K562 (cell line): ENCODE measurements at regions not wholly inside any gene's neighbourhood (a gene's known extent, or its start where the extent isn't known, plus 50 kb on each side); places are given as distances from the start of the nearest gene placed in this dataset.

Experiments
- ATAC-seq: fragments of 200-7000 bp; cut with Tn5 transposase; 3 replicates; pipeline ENCODE4 v1.9.1; 2020; ENCODE audit warnings: moderate library complexity
- BruUV-seq: library from RNA; stranded (reverse); fragments of 400-500 nt; replicated peaks from 2 replicates; lab custom pipeline; 2021; lab: Mats Ljungman, UMichigan
- CTCF ChIA-PET: fragments of 300-600 bp; formaldehyde crosslinking; extraction: SDS; loops from one replicate; lab custom pipeline; 2021; ENCODE audit warnings: low intra/inter-chr PET ratio; lab: Yijun Ruan, JAX
- POLR2A ChIA-PET: fragments of 300-600, 350-650 bp; sonication (Branson Sonifier 250); formaldehyde crosslinking; extraction: SDS; loops from one replicate; lab custom pipeline; 2021; ENCODE audit warnings: antibody characterized with exemption, inconsistent platforms; lab: Yijun Ruan, JAX
- DNase-seq, 4 experiments: peaks; one replicate each; pipeline versions ENCODE4 v3.0.0 to v3.0.0-alpha.2; 2011 to 2018; ENCODE audit warnings: low spot score in 3 of 4, mixed read lengths in 3 of 4; ENCODE audit errors: extremely low read depth in 1 of 4
- FAIRE-seq: peaks from 2 replicates; lab custom pipeline; 2011; peaks lifted over from hg19 to GRCh38; lab: Jason Lieb, UNC
- H2AFZ ChIP-seq: 2 replicates; pipeline ENCODE4 v1.6.0; 2011; ENCODE audit warnings: low read depth, low read length, control low read depth, inconsistent platforms
- H3K27ac ChIP-seq: fragments of 200-600 bp; 3 replicates; pipeline ENCODE4 v1.8.0; 2011; ENCODE audit warnings: low read depth, mild to moderate bottlenecking, control low read depth, inconsistent platforms, low read length, moderate library complexity, mixed read lengths; ENCODE audit errors: extremely low read depth
- H3K27me3 ChIP-seq, 2 experiments: fragments of 300-600 bp in 1 of 2; 2 replicates in 1 of 2; 3 replicates in 1 of 2; pipeline versions ENCODE4 v1.6.0 to v1.8.0; 2011; ENCODE audit warnings: inconsistent platforms in 2 of 2, low read length in 2 of 2, mild to moderate bottlenecking in 1 of 2, mixed read lengths in 1 of 2, moderate library complexity in 1 of 2; ENCODE audit not compliant: control insufficient read depth in 2 of 2, insufficient read depth in 2 of 2
- H3K36me3 ChIP-seq: fragments of 300-600 bp; 3 replicates; pipeline ENCODE4 v1.8.0; 2011; ENCODE audit warnings: mild to moderate bottlenecking, low read length, inconsistent platforms; ENCODE audit not compliant: control insufficient read depth, insufficient read depth
- H3K4me1 ChIP-seq, 2 experiments: fragments of 200-600 bp in 1 of 2; replicated peaks in 1 of 2; 2 replicates in 1 of 2; 3 replicates in 1 of 2; pipeline versions ENCODE4 v1.5.1 to v1.8.0; 2011; ENCODE audit warnings: inconsistent platforms in 2 of 2, low read length in 2 of 2, mild to moderate bottlenecking in 1 of 2, mixed read lengths in 1 of 2, moderate library complexity in 1 of 2; ENCODE audit not compliant: control insufficient read depth in 2 of 2, insufficient read depth in 2 of 2
- H3K4me2 ChIP-seq: 2 replicates; pipeline ENCODE4 v1.6.1; 2011; ENCODE audit warnings: low read length, control low read depth, inconsistent platforms, mixed read lengths; ENCODE audit not compliant: insufficient read depth
- H3K4me3 ChIP-seq: fragments of 200-600 bp; sonication (generic), shearing (Covaris generic); 2 replicates; pipeline ENCODE4 v1.5.1; 2016; ENCODE audit warnings: control low read depth, inconsistent platforms
- H3K79me2 ChIP-seq: fragments of 200-600 bp; 3 replicates; pipeline ENCODE4 v1.8.0; 2011; ENCODE audit warnings: low read length, inconsistent platforms; ENCODE audit not compliant: control insufficient read depth, insufficient read depth
- H3K9ac ChIP-seq, 2 experiments: 2 replicates each; pipeline versions ENCODE4 v1.6.0 to v1.6.1; 2011; ENCODE audit warnings: low read depth in 2 of 2, low read length in 2 of 2, control low read depth in 1 of 2, inconsistent platforms in 1 of 2, mild to moderate bottlenecking in 1 of 2, mixed read lengths in 1 of 2; ENCODE audit not compliant: insufficient read depth in 1 of 2
- H3K9me1 ChIP-seq: one replicate; pipeline ENCODE4 v1.6.0; 2011; ENCODE audit warnings: inconsistent platforms, mild to moderate bottlenecking, low read length, moderate library complexity; ENCODE audit not compliant: control insufficient read depth, insufficient read depth
- H3K9me3 ChIP-seq: replicated peaks from 2 replicates; pipeline ENCODE4 v1.5.1; 2011; ENCODE audit warnings: low read depth, low read length, inconsistent platforms; ENCODE audit not compliant: control insufficient read depth, insufficient read depth
- H4K20me1 ChIP-seq: replicated peaks from 2 replicates; pipeline ENCODE4 v1.6.1; 2011; ENCODE audit warnings: low read length, inconsistent platforms, mixed read lengths; ENCODE audit not compliant: control insufficient read depth, insufficient read depth
- CBX2 ChIP-seq: fragments of 200-600 bp; sonication (generic); IDR thresholded peaks from one replicate; pipeline ENCODE4 v1.6.1; 2012; ENCODE audit warnings: mild to moderate bottlenecking, low read length, inconsistent platforms; ENCODE audit not compliant: insufficient read depth, poor library complexity, severe bottlenecking
- DDX20 ChIP-seq: fragments of 450-650 bp; IDR thresholded peaks from 2 replicates; pipeline ENCODE4 v1.6.1; 2016; ENCODE audit warnings: missing genetic modification characterization, low read depth, mild to moderate bottlenecking, missing compliant biosample characterization, moderate library complexity
- HNRNPL ChIP-seq: fragments of 200-400 bp; formaldehyde crosslinking; IDR thresholded peaks from 2 replicates; pipeline ENCODE4 v1.6.1; 2017; ENCODE audit warnings: low read depth, mild to moderate bottlenecking, low read length
- MNT ChIP-seq, 2 experiments: fragments of 450-650 bp; conservative IDR thresholded peaks; 2 replicates each; pipeline ENCODE4 v1.6.1; 2017; ENCODE audit warnings: mild to moderate bottlenecking in 2 of 2, moderate library complexity in 2 of 2
- MTA3 ChIP-seq: fragments of 450-650 bp; formaldehyde crosslinking; IDR thresholded peaks from 2 replicates; pipeline ENCODE4 v1.6.1; 2017; ENCODE audit warnings: mild to moderate bottlenecking, borderline replicate concordance
- PRMT5 ChIP-seq: sonication (generic); formaldehyde crosslinking; IDR thresholded peaks from 2 replicates; pipeline ENCODE4 v1.5.0; 2020; ENCODE audit warnings: missing genetic modification reagents
- SIX5 ChIP-seq, 2 experiments: IDR thresholded peaks; 2 replicates each; pipeline ENCODE4 v1.6.1; 2011; ENCODE audit warnings: low read length in 2 of 2, borderline replicate concordance in 1 of 2, low read depth in 1 of 2, mild to moderate bottlenecking in 1 of 2, moderate library complexity in 1 of 2; ENCODE audit not compliant: insufficient read depth in 1 of 2
- SREBF1 ChIP-seq: fragments of 150-350 bp; IDR thresholded peaks from 2 replicates; pipeline ENCODE4 v1.6.1; 2014; ENCODE audit warnings: antibody characterized with exemption, low read depth, low read length, borderline replicate concordance
- WHSC1 ChIP-seq: IDR thresholded peaks from one replicate; pipeline ENCODE4 v1.6.1; 2012; ENCODE audit warnings: low read length, control low read depth, inconsistent platforms
- ZEB2 ChIP-seq: fragments of 450-650 bp; IDR thresholded peaks from 2 replicates; pipeline ENCODE4 v1.6.1; 2016
- ZNF316 ChIP-seq: fragments of 450-650 bp; IDR thresholded peaks from 2 replicates; pipeline ENCODE4 v1.6.1; 2016
- ZNF695 ChIP-seq: fragments of 450-650 bp; formaldehyde crosslinking; IDR thresholded peaks from 2 replicates; pipeline ENCODE4 v1.4.0; 2020; ENCODE audit warnings: mild to moderate bottlenecking, moderate library complexity
- WGBS: fragments of 100-300 bp; shearing (Covaris generic); methylation state at CpG from one replicate; pipeline ENCODE4 v1.1.6; 2016; ENCODE audit warnings: low coverage, mixed read lengths; ENCODE audit not compliant: insufficient coverage; ENCODE audit errors: missing lambda C conversion rate; 5-methylcytosine and 5-hydroxymethylcytosine counted together
- in situ Hi-C: fragments of 300-500 bp; cut with MboI; formaldehyde crosslinking; loops from 4 replicates; pipeline ENCODE4 v1.15.0; 2018; ENCODE audit warnings: inconsistent platforms, mixed read lengths
- intact Hi-C: fragments of 100-400 bp; cut with micrococcal nuclease; formaldehyde crosslinking; loops from 2 replicates; pipeline ENCODE4 v1.14.2; 2022
- TF ChIP-seq, protein P1 (sequence below): fragments of 250-450 bp; sonication (Bioruptor Pico); IDR thresholded peaks from 2 replicates; pipeline ENCODE4 v1.8.0; 2022; ENCODE audit warnings: moderate library complexity, mild to moderate bottlenecking, inconsistent platforms
- TF ChIP-seq, protein P2 (sequence below): fragments of 250-450 bp; sonication (Bioruptor Pico); IDR thresholded peaks from 2 replicates; pipeline ENCODE4 v1.5.0; 2021; ENCODE audit warnings: mild to moderate bottlenecking, moderate library complexity
- TF ChIP-seq, protein P3 (sequence below): fragments of 450-650 bp; formaldehyde crosslinking; IDR thresholded peaks from 2 replicates; pipeline ENCODE4 v1.4.0; 2020; ENCODE audit warnings: mild to moderate bottlenecking, moderate library complexity

- TF ChIP-seq, protein P1, sequence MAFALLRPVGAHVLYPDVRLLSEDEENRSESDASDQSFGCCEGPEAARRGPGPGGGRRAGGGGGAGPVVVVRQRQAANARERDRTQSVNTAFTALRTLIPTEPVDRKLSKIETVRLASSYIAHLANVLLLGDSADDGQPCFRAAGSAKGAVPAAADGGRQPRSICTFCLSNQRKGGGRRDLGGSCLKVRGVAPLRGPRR, result no peak
- TF ChIP-seq HNRNPL (no peak), MNT (conservative IDR thresholded peaks at IDR 0.05) (no peak), ZNF695 (CRISPR knock-in tag) (no peak), SIX5 (IDR thresholded peaks at IDR 0.05; ENCODE audit: borderline replicate concordance in 1 of 2, insufficient read depth in 1 of 2, low read depth in 1 of 2, low read length in 2 of 2) (no peak), MTA3 (no peak)
These were observed 479.8 kb downstream of the BCKDHB start (continued) for GRCh38 chr6:80586242-80586641.

DNA sequence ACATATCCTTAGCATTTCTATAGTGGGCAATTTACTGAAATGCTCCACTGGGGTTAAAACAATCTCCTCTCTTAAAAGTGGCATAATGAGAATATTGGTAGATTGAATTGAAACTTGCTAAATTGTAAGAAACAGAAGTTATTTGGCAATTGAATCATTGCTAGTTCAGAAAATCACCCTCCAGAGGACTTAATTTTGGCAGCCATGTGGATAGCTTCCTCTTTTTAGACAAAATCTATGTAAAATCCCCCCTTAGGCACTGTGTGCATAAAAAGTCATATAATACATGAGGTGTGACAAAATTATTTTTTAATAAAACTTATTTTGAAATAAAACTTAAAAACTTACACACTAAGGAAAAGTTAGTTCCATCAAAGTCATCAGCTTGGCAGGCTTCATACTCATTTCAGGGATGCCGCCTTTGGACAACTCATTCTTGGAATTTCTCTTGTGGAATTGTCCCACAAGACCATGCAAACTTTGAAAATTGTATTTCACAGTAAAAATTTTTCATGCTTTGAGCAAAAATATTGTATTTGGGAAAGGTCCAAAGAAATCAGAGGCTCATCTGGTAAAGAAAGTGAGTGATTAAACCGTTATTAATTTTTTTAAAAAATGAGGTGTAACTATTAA is 473.0 kb downstream of the BCKDHB start:
- no peak for FAIRE-seq
- DNase-seq, result no peak
- intact Hi-C loops (no loop called here), in situ Hi-C loops (no loop called here)
- Histone ChIP-seq H3K4me2 (no peak overlapping the region), H3K27ac (no peak overlapping the region), H3K27me3 (no peaks in the 10 kb centered on the region), H4K20me1 (no peaks in the 10 kb centered on the region), H3K9me1 (no peaks in the 10 kb centered on the region), H3K9ac (no peak overlapping the region), H3K4me1 (no peaks in the 10 kb centered on the region), H3K36me3 (no peaks in the 10 kb centered on the region), H3K9me3 (no peaks in the 10 kb centered on the region), H2AFZ (no peak overlapping the region), H3K4me3 (no peak overlapping the region), H3K79me2 (no peaks in the 10 kb centered on the region)
- BruUV-seq, result no TSS peak
- CTCF ChIA-PET, result no interaction called here
- no peak for ATAC-seq
- WGBS, result 0% methylated on average over 2 of the region's 2 CpGs
- POLR2A ChIA-PET, result no interaction called here
- TF ChIP-seq WHSC1, result no peak
- TF ChIP-seq, protein P2, sequence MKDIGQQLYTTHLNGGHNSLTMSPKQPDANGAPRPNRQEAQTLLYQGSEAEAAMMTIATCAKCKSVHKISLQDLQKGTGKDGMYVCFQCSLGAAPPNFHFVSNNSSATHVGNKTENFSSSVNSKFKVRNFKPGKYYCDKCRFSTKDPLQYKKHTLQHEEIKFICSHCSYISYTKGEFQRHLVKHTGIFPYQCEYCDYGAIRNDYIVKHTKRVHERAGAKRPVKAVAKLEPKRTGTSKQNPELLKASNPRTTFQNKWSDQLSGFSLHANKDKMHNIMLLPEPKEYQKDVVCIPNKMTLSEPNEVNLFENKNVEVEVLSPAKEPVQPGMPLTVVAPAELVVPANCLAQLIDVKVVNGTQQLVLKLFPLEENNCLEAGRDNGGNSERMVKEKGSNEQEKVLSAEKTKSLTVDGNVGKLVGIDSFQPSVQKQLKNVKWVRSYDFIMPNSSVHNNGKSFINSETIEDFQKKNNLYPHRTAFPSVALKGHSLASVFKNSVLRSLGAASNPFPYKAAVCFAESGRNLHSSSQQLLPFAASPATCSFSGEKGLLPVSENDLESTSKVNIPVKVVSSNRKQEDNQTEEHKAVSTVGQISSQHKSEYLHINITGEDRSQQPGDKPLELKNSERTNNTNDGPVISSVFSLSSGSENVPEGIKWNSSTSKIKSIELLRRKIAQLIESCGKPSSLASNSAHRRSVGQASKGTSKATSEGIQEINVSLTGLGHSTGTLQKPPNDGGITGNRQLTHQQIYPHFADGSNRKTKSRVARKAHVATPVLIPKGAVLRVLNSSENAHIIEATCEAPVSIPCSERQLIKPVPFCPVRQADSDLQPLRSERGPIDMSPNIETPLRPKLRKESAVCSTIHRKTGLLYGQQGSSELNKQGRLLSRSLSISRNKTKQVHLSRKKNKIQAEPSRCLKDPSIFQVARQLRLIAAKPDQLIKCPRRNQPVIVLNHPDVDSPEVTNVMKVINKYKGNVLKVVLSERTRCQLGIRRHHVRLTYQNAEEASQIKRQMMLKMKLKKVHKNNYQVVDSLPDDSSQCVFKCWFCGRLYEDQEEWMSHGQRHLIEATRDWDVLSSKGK (CRISPR knock-in tag), result no peak
- no peak for TF ChIP-seq SREBF1
- TF ChIP-seq CBX2, result no peak
- TF ChIP-seq, protein P3, sequence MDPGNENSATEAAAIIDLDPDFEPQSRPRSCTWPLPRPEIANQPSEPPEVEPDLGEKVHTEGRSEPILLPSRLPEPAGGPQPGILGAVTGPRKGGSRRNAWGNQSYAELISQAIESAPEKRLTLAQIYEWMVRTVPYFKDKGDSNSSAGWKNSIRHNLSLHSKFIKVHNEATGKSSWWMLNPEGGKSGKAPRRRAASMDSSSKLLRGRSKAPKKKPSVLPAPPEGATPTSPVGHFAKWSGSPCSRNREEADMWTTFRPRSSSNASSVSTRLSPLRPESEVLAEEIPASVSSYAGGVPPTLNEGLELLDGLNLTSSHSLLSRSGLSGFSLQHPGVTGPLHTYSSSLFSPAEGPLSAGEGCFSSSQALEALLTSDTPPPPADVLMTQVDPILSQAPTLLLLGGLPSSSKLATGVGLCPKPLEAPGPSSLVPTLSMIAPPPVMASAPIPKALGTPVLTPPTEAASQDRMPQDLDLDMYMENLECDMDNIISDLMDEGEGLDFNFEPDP (CRISPR knock-in tag), result no peak
- no peak for TF ChIP-seq PRMT5 (CRISPR knock-in tag)
- TF ChIP-seq DDX20, result no peak
- no peak for TF ChIP-seq ZEB2
- no peak for TF ChIP-seq ZNF316
